ENCODE measurements at regions not wholly inside any gene's neighbourhood (a gene's known extent, or its start where the extent isn't known, plus 50 kb on each side); places are given as distances from the start of the nearest gene placed in this dataset.

GRCh38 chr2:19677215-19677777 lies 224.5 kb downstream of the TTC32 start:
- ATAC-seq (no peak), DNase-seq (ENCODE audit: low read depth, low spot score) (no peak), FAIRE-seq (no peak)
- no peaks in the 10 kb centered on the region for H3K36me3 ChIP-seq (ENCODE audit: control insufficient read depth in 2 of 2, insufficient read depth in 2 of 2, low read length in 1 of 2)
- no peak overlapping the region for H2AFZ ChIP-seq (ENCODE audit: control insufficient read depth, low read depth, low read length)
- 14% methylated on average over 4 of the region's 5 CpGs for WGBS (ENCODE audit: insufficient coverage, insufficient replicate concordance, low lambda C conversion rate, missing lambda C conversion rate)
- H3K4me2 ChIP-seq (ENCODE audit: control insufficient read depth, insufficient read depth), result no peak overlapping the region
- no TSS peak for BruUV-seq (replicated peaks)
- POLR2A ChIA-PET, result no interaction called here
- no peaks in the 10 kb centered on the region for H3K79me2 ChIP-seq (ENCODE audit: control insufficient read depth, insufficient read depth, low read length)
- H3K4me3 ChIP-seq, result no peak overlapping the region
- H4K20me1 ChIP-seq (ENCODE audit: control insufficient read depth, insufficient read depth), result no peaks in the 10 kb centered on the region
- H3K27ac ChIP-seq (ENCODE audit: control insufficient read depth, insufficient read depth), result no peak overlapping the region
- in situ Hi-C loops (cut with MboI), result no loop called here
- RAD21 ChIA-PET (ENCODE audit: unreplicated experiment), result no interaction called here
- SMC1A ChIA-PET (ENCODE audit: uncharacterized antibody, unreplicated experiment), result no interaction called here
- no peaks in the 10 kb centered on the region for H3K9me3 ChIP-seq (replicated peaks; ENCODE audit: control insufficient read depth, insufficient read depth, low read length)
- H3K27me3 ChIP-seq (replicated peaks in 1 of 2; ENCODE audit: control insufficient read depth in 2 of 2, insufficient read depth in 2 of 2, low read length in 1 of 2), result peaks cover 0 to 3% of the 10 kb centered on the region in 2 experiments; a peak in 1 of 4 replicates
- intact Hi-C loops (cut with micrococcal nuclease; ENCODE audit: unreplicated experiment), result no loop called here
- no peak overlapping the region for H3K9ac ChIP-seq (ENCODE audit: control insufficient read depth, insufficient read depth, low read length)
- CTCF ChIA-PET, result interaction anchor here (1.4 kb wide), 1 partner anchor 11 kb away, joined by 5 read pairs; no protein-coding TSS in a partner anchor
- no peaks in the 10 kb centered on the region for H3K4me1 ChIP-seq (ENCODE audit: control insufficient read depth, insufficient read depth, low read length)
- no peak for TF ChIP-seq IRF3 (IDR thresholded peaks at IDR 0.05)
- no peak for TF ChIP-seq CHD1 (IDR thresholded peaks at IDR 0.05; ENCODE audit: low read depth, low read length)
- no peak for TF ChIP-seq PBX3 (IDR thresholded peaks at IDR 0.05; ENCODE audit: insufficient replicate concordance, low read depth, low read length)
- TF ChIP-seq ZNF217 (IDR thresholded peaks at IDR 0.05), result no peak
- no peak for TF ChIP-seq SMARCA5 (IDR thresholded peaks at IDR 0.05)
- TF ChIP-seq JUND (IDR thresholded peaks at IDR 0.05; ENCODE audit: low read depth, low read length), result no peak
- no peak for TF ChIP-seq BMI1 (IDR thresholded peaks at IDR 0.05; ENCODE audit: borderline replicate concordance)
- no peak for TF ChIP-seq ZBTB4 (CRISPR knock-in tag; IDR thresholded peaks at IDR 0.05)
- no peak for TF ChIP-seq PAX8 (IDR thresholded peaks at IDR 0.05)
- no peak for TF ChIP-seq ZBTB11 (CRISPR knock-in tag; IDR thresholded peaks at IDR 0.05)
- no peak for TF ChIP-seq HDAC2 (IDR thresholded peaks at IDR 0.05)
- no peak for TF ChIP-seq ATF3 (IDR thresholded peaks at IDR 0.05; ENCODE audit: borderline replicate concordance, extremely low read depth, low read depth, low read length)
- TF ChIP-seq ZBTB33 (IDR thresholded peaks at IDR 0.05), result no peak

All from GM12878 (cell line).